Neural crest cell (in vitro differentiated cells): ENCODE measurements at regions not wholly inside any gene's neighbourhood (a gene's known extent, or its start where the extent isn't known, plus 50 kb on each side); places are given as distances from the start of the nearest gene placed in this dataset.

Experiments used
- DNase-seq: peaks from one replicate; pipeline ENCODE4 v3.0.0; 2021; ENCODE audit warnings: low read depth, mixed read lengths, low spot score
- H3K27ac Mint-ChIP-seq: one replicate; pipeline ENCODE4 v1.8.0; 2021; ENCODE audit warnings: mild to moderate bottlenecking, mixed read lengths; ENCODE audit not compliant: unreplicated experiment
- H3K27me3 Mint-ChIP-seq: 2 replicates; pipeline ENCODE4 v1.8.0; 2021; ENCODE audit warnings: low read depth, mild to moderate bottlenecking, mixed read lengths
- H3K36me3 Mint-ChIP-seq: 2 replicates; pipeline ENCODE4 v1.8.0; 2021; ENCODE audit warnings: low read depth, mild to moderate bottlenecking, mixed read lengths
- H3K4me1 Mint-ChIP-seq: 2 replicates; pipeline ENCODE4 v1.8.0; 2021; ENCODE audit warnings: mixed read lengths
- H3K4me3 Mint-ChIP-seq: one replicate; pipeline ENCODE4 v1.8.0; 2021; ENCODE audit warnings: mild to moderate bottlenecking, mixed read lengths
- H3K9me3 Mint-ChIP-seq: 2 replicates; pipeline ENCODE4 v1.8.0; 2021; ENCODE audit warnings: mixed read lengths
- TF ChIP-seq, protein P1 (sequence below): fragments of 200-600 bp; sonication (generic); conservative IDR thresholded peaks from 2 replicates; pipeline ENCODE4 v1.5.0; 2021; ENCODE audit warnings: antibody characterized with exemption, mild to moderate bottlenecking

DNA sequence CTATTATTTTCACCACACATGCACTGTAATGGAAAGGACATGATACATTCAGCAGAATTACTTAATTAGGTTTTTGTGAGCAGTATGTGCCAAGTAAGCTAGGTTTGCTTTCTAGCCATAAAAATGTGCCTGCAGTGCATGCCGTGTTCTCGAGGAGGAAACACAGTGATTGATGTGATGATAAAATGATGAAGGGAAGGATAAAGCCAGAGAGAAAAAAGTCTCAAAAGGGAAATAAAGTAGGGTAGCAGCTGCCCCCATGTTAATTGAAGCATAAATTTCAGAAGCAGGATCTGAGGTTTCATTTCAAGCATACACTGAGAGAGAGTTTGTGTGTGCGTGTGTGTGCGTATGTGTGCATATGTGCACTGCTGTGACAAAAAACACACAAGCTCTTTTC is 714.2 kb upstream of the C9orf72 start:
- Mint-ChIP-seq H3K9me3 (peaks cover 5% of the 10 kb centered on the region), H3K36me3 (no peaks in the 10 kb centered on the region), H3K4me3 (no peak overlapping the region), H3K4me1 (no peaks in the 10 kb centered on the region), H3K27ac (no peak overlapping the region), H3K27me3 (no peaks in the 10 kb centered on the region)
- TF ChIP-seq, protein P1, sequence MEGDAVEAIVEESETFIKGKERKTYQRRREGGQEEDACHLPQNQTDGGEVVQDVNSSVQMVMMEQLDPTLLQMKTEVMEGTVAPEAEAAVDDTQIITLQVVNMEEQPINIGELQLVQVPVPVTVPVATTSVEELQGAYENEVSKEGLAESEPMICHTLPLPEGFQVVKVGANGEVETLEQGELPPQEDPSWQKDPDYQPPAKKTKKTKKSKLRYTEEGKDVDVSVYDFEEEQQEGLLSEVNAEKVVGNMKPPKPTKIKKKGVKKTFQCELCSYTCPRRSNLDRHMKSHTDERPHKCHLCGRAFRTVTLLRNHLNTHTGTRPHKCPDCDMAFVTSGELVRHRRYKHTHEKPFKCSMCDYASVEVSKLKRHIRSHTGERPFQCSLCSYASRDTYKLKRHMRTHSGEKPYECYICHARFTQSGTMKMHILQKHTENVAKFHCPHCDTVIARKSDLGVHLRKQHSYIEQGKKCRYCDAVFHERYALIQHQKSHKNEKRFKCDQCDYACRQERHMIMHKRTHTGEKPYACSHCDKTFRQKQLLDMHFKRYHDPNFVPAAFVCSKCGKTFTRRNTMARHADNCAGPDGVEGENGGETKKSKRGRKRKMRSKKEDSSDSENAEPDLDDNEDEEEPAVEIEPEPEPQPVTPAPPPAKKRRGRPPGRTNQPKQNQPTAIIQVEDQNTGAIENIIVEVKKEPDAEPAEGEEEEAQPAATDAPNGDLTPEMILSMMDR: no peak
- no peak for DNase-seq

DNA sequence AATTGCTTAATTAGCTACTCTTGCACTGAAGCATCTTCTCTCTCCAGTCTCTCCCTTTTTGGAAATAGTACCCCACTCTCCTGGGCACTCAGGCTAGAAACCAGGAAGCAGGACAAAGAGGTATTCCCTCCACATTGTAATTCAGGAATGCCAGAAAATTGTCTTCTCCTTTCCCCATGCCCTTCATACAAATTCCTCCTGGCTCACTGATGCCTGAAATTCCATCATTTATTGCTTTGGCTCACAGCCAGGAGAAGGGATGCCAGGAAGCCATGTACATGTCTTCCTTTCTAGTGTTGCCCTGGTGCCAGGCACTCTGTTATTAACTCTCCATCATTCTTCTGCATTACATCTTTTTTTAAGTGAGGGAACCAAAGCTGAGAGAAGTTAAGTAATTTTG is 716.5 kb upstream of the C9orf72 start:
- Mint-ChIP-seq H3K4me1 (no peaks in the 10 kb centered on the region), H3K4me3 (no peak overlapping the region), H3K9me3 (peaks cover 5% of the 10 kb centered on the region), H3K27ac (no peak overlapping the region), H3K27me3 (no peaks in the 10 kb centered on the region), H3K36me3 (no peaks in the 10 kb centered on the region)
- TF ChIP-seq, protein P1: no peak
- DNase-seq: no peak

DNA sequence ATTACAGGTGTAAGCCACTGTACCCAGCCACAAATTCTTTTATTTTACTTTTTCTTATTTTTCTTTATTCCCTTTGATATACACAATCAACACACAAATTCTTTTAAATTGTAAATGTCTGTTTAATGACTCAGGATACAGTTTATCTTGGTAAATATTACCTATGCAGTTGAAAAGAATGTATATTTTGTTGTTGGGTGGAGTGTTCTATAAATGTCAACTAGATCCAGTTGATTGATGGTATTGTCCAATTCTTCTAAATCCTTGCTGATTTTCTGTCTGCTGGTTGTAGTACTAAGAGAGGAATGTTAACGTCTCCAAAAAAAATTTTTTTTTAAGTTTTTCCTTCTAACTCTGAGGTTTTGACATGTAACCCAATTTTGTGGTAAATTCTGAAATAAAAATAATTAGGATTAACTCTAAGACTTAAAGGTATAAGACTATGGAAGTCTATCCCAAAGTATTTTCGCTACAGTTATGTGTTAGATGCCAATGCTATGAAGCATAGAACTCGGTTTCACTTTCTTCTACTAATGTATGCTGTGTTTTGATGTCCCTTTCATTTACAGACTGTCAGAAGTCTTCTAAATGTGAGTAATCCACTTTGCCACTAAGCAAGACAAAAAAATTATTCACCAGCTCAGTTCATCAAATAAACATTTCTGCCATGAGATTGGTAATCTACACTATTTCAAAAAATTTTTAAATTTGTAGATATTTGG is 720.2 kb upstream of the C9orf72 start:
- Mint-ChIP-seq H3K36me3 (no peaks in the 10 kb centered on the region), H3K27me3 (no peaks in the 10 kb centered on the region), H3K9me3 (peaks cover 5% of the 10 kb centered on the region), H3K27ac (no peak overlapping the region), H3K4me1 (no peaks in the 10 kb centered on the region), H3K4me3 (no peak overlapping the region)
- DNase-seq: no peak
- TF ChIP-seq, protein P1: no peak

DNA sequence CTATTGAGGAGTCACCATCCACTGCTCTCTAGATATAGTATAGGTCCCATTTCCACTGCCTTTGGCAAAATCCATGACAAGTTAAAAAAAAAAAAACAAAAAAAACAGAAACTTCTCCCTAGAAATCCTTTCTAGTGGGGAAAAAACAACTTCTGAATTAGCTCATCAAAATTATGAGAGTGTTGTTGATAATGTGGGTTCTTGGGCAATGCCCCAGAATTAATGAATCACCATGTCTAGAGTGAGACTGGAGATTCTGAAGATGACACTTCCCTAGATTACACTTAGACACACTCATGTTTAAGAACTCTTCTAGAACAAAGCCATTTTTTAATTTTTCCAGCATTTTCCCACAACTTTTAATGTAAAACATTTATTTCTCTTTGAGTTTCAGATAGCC is 728.0 kb upstream of the C9orf72 start:
- no peak for DNase-seq
- TF ChIP-seq, protein P1: no peak
- Mint-ChIP-seq H3K36me3 (peaks cover 4% of the 10 kb centered on the region), H3K4me3 (no peak overlapping the region), H3K27me3 (no peaks in the 10 kb centered on the region), H3K4me1 (no peaks in the 10 kb centered on the region), H3K9me3 (peaks cover 3% of the 10 kb centered on the region), H3K27ac (no peak overlapping the region)

DNA sequence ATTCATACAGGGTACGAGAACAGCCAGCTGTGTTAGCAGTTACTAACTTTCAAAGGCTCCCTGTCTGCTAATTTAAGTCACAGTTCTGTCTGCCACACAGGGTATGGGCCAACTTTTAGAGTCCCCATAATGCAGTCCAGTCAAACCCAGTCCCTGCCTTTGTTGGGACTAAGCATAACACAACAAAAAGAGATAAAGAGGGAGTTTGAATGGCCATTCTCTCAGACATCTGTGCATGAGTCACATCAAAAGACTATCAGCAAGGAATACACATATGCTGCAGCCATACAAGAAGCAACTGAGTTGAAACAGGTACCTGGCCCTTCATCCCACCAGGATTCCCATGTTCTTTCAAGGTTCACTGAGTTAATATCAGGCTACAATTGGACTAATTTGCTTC is 744.5 kb upstream of the C9orf72 start:
- H3K27me3 Mint-ChIP-seq: no peaks in the 10 kb centered on the region

More for the DNA sequence above, 744.5 kb upstream of the C9orf72 start:
- H3K4me3 Mint-ChIP-seq: no peak overlapping the region
- H3K4me1 Mint-ChIP-seq: peaks cover 34% of the 10 kb centered on the region
- no peak overlapping the region for H3K27ac Mint-ChIP-seq
- H3K9me3 Mint-ChIP-seq: no peaks in the 10 kb centered on the region
- DNase-seq: no peak
- H3K36me3 Mint-ChIP-seq: no peaks in the 10 kb centered on the region
- TF ChIP-seq, protein P1: no peak
